Suprapubic skin (tissue), 4 donors: ENCODE measurements at regions not wholly inside any gene's neighbourhood (a gene's known extent, or its start where the extent isn't known, plus 50 kb on each side); places are given as distances from the start of the nearest gene placed in this dataset.
"Not testable (repeated sequence)": the region's sequence is repeated elsewhere in the genome, so short reads cannot be mapped to it uniquely, and the experiment has no call there.

ENCODE experiments used
- DNase-seq, 2 donors: peaks; one replicate each; pipeline ENCODE4 v3.0.0-alpha.2; 2019; ENCODE audit warnings: low spot score in 2 of 2
- H3K27ac ChIP-seq: fragments of 200-600 bp; sonication (generic); one replicate; pipeline ENCODE4 v1.5.1; 2019
- H3K27me3 ChIP-seq: fragments of 200-600 bp; sonication (generic); one replicate; pipeline ENCODE4 v1.5.1; 2019
- H3K36me3 ChIP-seq: fragments of 200-600 bp; sonication (generic); one replicate; pipeline ENCODE4 v1.5.1; 2019
- H3K4me1 ChIP-seq: fragments of 200-600 bp; sonication (generic); one replicate; pipeline ENCODE4 v1.5.1; 2019
- H3K4me3 ChIP-seq: fragments of 200-600 bp; sonication (generic); one replicate; pipeline ENCODE4 v1.5.1; 2019; ENCODE audit warnings: mild to moderate bottlenecking
- H3K9me3 ChIP-seq: fragments of 200-600 bp; sonication (generic); one replicate; pipeline ENCODE4 v1.5.1; 2019
- EP300 ChIP-seq: sonication (generic); formaldehyde crosslinking; IDR thresholded peaks from one replicate; pipeline ENCODE4 v1.6.1; 2017; ENCODE audit warnings: antibody characterized with exemption
- POLR2A ChIP-seq, 2 donors: fragments of 450-650 bp; IDR thresholded peaks; one replicate each; pipeline ENCODE4 v1.6.1; 2017; ENCODE audit warnings: antibody characterized with exemption in 2 of 2, mild to moderate bottlenecking in 2 of 2, moderate library complexity in 2 of 2
- POLR2AphosphoS5 ChIP-seq, 3 donors: sonication (generic); formaldehyde crosslinking; IDR thresholded peaks; one replicate each; pipeline ENCODE4 v1.6.1; 2017; ENCODE audit warnings: antibody characterized with exemption in 3 of 3
- WGBS: methylation state at CpG from one replicate; pipeline ENCODE4 v1.1.5; 2018; 5-methylcytosine and 5-hydroxymethylcytosine counted together
- TF ChIP-seq, protein P1 (sequence below), 2 donors: fragments of 200-600 bp in 1 of 2; fragments of 450-650 bp in 1 of 2; sonication (generic) in 1 of 2; IDR thresholded peaks; one replicate each; pipeline ENCODE4 v1.5.1; 2016 to 2019; ENCODE audit warnings: antibody characterized with exemption in 2 of 2, mild to moderate bottlenecking in 1 of 2, moderate library complexity in 1 of 2

DNA sequence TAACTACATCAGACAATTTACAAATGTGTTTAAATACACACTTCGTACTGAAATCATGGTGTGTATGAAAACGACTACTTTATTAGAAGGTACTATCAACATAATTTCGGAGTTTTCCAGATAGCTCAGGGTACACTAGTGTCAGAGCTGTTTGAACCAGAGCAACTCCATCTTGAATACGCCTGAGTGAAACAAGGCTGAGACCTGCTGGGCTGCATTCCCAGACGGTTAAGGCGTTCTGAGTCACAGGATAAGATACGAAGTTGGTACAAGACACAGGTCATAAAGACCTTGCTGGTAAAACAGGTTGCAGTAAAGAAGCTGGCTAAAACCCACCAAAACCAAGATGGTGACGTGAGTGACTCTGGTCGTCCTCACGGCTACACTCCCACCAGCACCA lies 167.6 kb downstream of the THBS2 start:
- no peak for TF ChIP-seq POLR2AphosphoS5 (IDR thresholded peaks at IDR 0.05)
- TF ChIP-seq POLR2A (IDR thresholded peaks at IDR 0.05) = no peak
- TF ChIP-seq, protein P1, sequence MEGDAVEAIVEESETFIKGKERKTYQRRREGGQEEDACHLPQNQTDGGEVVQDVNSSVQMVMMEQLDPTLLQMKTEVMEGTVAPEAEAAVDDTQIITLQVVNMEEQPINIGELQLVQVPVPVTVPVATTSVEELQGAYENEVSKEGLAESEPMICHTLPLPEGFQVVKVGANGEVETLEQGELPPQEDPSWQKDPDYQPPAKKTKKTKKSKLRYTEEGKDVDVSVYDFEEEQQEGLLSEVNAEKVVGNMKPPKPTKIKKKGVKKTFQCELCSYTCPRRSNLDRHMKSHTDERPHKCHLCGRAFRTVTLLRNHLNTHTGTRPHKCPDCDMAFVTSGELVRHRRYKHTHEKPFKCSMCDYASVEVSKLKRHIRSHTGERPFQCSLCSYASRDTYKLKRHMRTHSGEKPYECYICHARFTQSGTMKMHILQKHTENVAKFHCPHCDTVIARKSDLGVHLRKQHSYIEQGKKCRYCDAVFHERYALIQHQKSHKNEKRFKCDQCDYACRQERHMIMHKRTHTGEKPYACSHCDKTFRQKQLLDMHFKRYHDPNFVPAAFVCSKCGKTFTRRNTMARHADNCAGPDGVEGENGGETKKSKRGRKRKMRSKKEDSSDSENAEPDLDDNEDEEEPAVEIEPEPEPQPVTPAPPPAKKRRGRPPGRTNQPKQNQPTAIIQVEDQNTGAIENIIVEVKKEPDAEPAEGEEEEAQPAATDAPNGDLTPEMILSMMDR (IDR thresholded peaks at IDR 0.05) = no peak
- no peak for TF ChIP-seq EP300
- Histone ChIP-seq H3K27me3 (no peaks in the 10 kb centered on the region), H3K27ac (peak overlapping the region; percentile 45), H3K4me1 (no peaks in the 10 kb centered on the region), H3K9me3 (peaks cover 6% of the 10 kb centered on the region), H3K4me3 (no peak overlapping the region), H3K36me3 (no peaks in the 10 kb centered on the region)
- 86% methylated on average over 10 of the region's 10 CpGs for WGBS
- DNase-seq = no peak

DNA sequence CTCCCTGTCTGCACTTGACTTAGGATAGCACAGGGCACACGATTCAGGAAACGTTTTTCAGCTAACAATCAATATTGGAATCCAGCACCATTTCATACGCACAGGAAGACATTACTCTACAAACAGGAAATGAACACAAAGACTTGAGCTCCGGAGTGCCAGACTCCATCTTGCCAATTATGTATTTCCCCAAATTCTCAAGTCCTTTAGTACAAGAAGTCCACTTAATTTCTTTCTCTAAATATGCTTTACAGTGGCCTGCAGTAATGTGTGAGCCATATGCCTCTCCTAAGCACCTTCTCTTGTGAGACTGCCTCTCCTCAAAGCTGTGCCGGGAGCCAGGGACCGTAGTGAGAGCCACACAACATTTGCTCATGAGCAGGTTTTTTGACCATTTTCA lies 168.2 kb downstream of the THBS2 start:
- WGBS = 79% methylated on average over 6 of the region's 6 CpGs
- Histone ChIP-seq H3K9me3 (peaks cover under 1% of the 10 kb centered on the region), H3K27me3 (no peaks in the 10 kb centered on the region), H3K4me3 (no peak overlapping the region), H3K4me1 (no peaks in the 10 kb centered on the region), H3K36me3 (no peaks in the 10 kb centered on the region), H3K27ac (peak overlapping the region; percentile 45)
- TF ChIP-seq POLR2A (IDR thresholded peaks at IDR 0.05) (no peak), EP300 (no peak), POLR2AphosphoS5 (IDR thresholded peaks at IDR 0.05) (no peak)
- TF ChIP-seq, protein P1 (IDR thresholded peaks at IDR 0.05) = no peak
- DNase-seq = no peak

DNA sequence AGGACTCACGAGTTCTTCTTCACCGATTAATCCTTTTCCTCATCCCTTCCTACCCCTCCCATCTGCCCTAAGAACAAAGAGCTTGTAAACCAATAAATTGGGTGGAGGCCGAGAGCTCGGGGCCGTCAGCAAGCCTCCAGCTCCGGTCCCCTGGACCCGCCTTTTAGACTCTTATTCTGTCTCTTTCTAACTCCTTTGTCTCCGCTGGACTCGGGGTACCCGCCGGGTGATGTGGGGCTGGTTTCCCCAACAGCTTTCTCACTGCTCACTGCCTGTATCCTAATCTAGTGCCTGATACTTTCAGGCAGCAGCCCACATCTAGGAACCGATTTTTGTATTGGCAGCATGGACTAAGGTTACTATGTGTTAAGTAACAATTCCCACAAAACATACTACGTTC lies 169.1 kb downstream of the THBS2 start:
- DNase-seq, H3K27ac ChIP-seq, H3K36me3 ChIP-seq, H3K4me1 ChIP-seq, H3K9me3 ChIP-seq, H3K27me3 ChIP-seq, H3K4me3 ChIP-seq: not testable (repeated sequence)
- 92% methylated on average over 13 of the region's 13 CpGs for WGBS

DNA sequence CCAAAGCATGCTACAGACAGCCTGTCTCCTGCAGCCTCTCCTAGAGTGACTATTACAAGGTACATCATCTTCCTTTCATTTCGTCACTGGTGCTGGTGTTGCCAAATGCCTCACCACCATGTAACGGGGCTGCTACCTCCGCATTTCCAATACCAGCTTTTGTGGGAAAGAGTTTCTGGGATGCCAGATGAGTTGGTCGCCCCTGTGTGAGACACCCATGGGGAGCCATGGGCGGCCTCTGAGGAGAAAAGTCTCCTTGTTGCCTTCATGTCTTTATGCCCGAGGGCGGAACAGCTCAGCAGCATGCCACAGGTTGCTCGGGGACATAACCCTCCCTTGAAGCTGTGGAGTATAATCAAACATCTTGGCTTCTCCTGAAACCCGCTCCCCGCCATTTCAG lies 169.6 kb downstream of the THBS2 start:
- H3K27ac ChIP-seq = no peak overlapping the region
- no peaks in the 10 kb centered on the region for H3K36me3 ChIP-seq
- no peak for DNase-seq
- 91% methylated on average over 10 of the region's 10 CpGs for WGBS
- H3K4me3 ChIP-seq = no peak overlapping the region
- H3K9me3 ChIP-seq = no peaks in the 10 kb centered on the region
- no peaks in the 10 kb centered on the region for H3K27me3 ChIP-seq
- H3K4me1 ChIP-seq = no peaks in the 10 kb centered on the region
- TF ChIP-seq, protein P1 (IDR thresholded peaks at IDR 0.05) = no peak
- no peak for TF ChIP-seq POLR2AphosphoS5 (IDR thresholded peaks at IDR 0.05)
- no peak for TF ChIP-seq EP300

DNA sequence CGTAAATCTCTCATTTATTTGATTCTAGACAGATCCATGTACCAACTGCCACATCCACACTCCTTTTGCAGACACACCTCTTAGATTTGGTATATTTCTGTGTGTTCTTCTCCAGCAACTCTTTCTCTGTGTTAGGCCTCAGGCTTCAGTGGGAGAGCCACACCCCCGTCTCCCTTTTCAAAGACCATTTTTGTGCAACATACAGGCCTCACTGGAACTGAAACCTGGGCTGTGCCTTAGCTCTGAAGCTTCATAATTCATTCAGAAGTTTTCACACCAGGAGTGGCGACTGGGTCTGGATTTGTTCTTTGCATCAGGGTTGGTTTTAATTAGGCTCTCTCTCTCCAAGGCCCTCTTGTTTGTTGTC lies 170.2 kb downstream of the THBS2 start:
- no peak for TF ChIP-seq POLR2AphosphoS5 (IDR thresholded peaks at IDR 0.05)
- H3K27ac ChIP-seq = no peak overlapping the region
- H3K4me3 ChIP-seq = no peak overlapping the region
- 50% methylated on average over 3 of the region's 3 CpGs for WGBS
- no peak for DNase-seq
- H3K36me3 ChIP-seq = no peaks in the 10 kb centered on the region
- H3K9me3 ChIP-seq = no peaks in the 10 kb centered on the region
- no peaks in the 10 kb centered on the region for H3K4me1 ChIP-seq
- no peaks in the 10 kb centered on the region for H3K27me3 ChIP-seq

DNA sequence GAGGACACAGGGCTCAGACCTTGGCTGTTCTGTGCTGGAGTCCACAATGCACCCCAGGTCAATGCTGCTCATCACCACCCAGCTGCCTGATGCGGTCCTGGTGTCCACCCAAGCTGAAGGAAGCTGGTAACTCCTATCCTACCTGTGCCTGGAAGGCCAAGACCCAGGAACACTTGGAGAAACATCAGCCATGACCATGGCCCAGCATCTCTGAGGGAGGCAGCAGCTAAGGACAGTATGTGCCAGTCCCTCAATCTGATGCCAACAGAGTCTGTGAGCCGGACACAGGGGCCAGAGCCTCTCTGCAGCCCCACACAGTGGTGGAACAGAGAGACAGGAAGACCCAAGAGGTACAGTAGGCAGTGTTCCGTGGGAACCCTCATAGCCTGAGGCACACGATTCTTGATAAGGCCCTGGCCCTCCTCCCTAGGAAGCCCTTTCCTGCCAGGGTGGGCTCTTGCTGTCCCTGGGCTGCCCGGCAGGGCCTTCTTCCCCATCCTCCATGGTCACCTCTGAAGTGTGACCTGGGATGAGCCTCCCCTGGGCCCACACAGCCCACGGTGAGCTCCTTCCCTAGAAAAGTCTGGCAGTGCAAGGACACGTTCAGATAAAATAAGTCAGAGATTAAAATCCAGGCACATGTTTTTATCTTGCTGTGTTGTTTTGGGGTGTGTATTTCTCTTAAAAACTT lies 170.7 kb downstream of the THBS2 start:
- 95% methylated on average over 5 of the region's 7 CpGs for WGBS
- TF ChIP-seq POLR2A (IDR thresholded peaks at IDR 0.05) (no peak), EP300 (no peak), POLR2AphosphoS5 (IDR thresholded peaks at IDR 0.05) (no peak)
- TF ChIP-seq, protein P1 (IDR thresholded peaks at IDR 0.05) = no peak
- no peaks in the 10 kb centered on the region for H3K36me3 ChIP-seq
- H3K9me3 ChIP-seq = no peaks in the 10 kb centered on the region
- no peak overlapping the region for H3K4me3 ChIP-seq
- H3K27me3 ChIP-seq = no peaks in the 10 kb centered on the region
- DNase-seq = no peak
- no peak overlapping the region for H3K27ac ChIP-seq
- no peaks in the 10 kb centered on the region for H3K4me1 ChIP-seq
